NCI-H524 treated with DMSO at 0.1 percent for 48 hours (cell line): ENCODE measurements at regions not wholly inside any gene's neighbourhood (a gene's known extent, or its start where the extent isn't known, plus 50 kb on each side); places are given as distances from the start of the nearest gene placed in this dataset.

ENCODE experiments used
- DNase-seq: peaks from one replicate; lab custom pipeline; 2025; lab: John Stamatoyannopoulos, UW

DNA sequence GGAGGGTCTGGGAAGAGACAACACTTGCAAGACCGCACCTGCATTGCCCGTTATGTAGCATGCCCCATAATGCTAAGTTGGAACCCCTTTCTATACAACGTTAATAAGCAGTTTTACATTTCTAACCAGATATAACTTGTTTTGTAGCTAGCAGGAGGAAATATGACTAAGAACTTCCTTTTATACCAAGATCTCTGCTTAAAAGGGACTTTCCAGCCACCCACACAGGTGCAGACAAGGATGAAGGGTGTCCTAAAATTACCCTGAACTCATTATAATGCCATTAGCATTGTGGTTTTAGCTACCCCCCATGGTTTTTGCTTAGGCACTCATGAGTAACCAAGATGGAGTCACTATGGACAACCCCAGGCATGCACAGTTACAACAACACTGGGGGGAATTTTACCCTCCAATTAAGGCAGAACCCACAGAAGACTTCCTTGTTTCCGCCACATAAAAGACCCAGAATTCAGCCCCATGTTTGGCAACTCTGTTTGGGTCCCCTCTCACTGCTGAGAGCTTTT is 362.8 kb downstream of the CBLN2 start:
- DNase-seq = no peak

DNA sequence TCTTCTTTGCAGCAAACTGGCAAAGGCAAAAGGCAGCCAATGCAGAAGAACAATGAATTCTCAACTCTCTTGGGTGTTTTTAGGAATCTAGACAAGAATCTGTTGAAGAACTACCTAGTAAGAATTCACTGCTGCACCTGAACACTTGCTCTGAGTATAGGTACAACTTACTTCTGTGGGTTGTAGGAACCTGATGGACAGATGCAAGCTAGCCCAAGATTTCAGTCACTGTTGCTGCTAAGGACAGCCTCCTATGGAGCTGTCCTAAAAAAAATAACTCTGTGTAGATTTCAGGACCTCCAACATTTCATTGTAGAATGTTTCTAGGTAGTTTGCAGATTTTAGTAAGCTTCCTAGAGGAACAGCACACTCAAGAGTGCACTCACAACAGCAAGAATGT is 363.5 kb downstream of the CBLN2 start:
- no peak for DNase-seq

DNA sequence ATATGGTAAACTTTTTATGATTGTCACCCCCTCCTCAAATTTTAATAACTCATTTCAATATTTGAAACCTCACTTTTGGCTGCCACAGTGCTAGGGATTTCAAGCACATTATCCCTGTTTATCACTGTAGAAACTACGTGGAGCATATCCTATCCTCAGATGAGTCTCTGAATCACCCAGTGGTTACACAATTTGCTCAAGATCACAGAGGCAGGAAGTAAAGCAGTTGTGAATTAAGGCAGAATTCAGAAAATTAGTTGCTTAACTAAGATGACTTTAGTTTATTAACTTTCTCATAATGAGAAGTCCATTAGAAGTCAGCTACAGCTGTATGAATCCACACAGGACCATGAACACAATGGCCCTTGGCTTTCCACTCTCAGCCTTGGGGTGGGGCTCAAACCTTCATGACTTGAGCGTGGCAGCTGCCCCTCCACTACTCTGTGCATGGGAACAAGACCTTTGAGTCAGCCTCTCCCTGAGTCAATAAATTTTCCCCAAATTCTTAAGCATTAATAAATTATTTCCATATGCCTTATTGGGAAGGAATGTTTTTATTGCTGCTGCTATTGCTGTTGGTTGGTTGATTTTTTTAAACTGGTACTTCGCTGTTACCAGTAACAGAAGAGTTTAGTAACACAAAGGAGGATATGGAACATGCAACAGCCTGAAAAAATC is 369.0 kb downstream of the CBLN2 start:
- no peak for DNase-seq

DNA sequence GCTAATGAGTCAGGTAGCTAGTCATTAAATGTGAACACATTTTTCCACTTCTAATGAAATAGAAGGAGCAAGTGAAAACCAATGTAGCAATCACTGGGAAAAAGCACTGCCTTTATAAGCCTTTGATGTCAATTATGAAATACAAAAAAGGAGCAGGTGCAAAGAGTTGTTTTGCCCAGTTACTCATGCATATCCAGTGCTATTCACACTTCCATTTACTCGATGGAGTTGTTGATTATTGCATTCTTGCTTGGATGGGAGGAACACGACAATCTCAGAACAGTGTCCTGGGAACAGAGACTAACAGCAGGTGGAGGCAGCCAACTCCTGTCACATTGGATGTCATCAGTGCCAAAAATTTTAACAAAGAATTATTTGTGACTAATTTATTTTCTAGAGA is 372.5 kb downstream of the CBLN2 start:
- DNase-seq = no peak

DNA sequence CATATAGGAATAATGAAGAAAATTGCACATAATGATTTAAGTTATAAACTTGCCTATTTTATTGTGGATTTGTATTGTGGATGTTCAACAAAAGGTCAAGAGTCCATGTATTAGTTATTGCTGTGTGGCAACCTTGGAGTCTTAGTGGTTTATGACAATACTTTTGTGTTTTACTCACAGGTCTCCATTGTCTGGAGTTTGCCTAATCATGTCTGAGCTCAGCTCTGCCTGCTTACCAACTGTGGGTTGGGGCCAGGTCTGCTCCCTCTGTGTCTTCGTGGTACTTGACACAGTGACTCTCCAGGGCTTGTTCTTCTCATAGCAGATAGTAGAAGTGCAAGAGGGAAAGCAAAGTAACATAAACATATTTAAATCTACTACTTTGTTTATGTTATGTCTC is 382.5 kb downstream of the CBLN2 start:
- no peak for DNase-seq

DNA sequence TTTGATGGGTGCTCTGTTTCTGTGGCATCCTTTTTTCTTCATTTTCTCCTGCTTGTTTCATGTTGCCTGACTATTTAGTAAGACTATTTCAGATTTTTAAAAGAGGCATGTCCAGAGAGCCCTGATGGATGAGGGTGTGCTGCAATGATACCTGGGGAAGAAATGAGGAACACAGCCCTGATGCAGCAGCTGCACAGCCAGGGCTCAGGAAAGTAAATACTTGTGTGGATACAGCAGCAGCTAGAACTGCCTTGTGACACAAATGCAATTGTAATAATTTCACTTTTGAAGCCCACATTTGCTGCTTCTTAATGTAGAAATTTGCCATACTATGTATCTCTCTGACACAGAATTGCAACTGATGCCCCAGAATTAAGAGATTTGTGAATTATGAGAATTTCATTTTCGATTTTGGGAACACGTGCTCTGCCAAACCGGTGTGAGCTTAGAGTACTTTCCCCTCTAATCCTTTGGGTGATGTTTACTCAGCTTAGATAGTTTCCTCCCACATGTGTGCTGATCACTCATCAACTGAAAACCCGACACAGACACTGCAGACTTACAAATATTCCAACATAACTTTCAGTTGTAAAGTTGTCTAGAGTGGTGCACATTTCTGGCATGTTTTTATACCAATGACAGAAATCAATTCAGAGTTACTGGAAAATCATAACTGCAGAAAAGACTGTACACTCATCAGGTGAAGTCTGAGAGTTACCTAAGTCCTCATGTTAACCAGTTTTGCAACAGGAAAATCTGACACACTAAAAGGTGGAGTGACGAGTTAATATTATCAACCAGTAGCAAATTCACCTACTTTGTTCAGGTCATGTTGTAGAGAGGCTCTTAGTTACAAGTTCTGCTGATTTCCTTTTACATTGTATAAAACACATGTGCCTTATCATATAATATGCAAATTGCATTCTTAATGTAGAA is 383.4 kb downstream of the CBLN2 start:
- DNase-seq = no peak

DNA sequence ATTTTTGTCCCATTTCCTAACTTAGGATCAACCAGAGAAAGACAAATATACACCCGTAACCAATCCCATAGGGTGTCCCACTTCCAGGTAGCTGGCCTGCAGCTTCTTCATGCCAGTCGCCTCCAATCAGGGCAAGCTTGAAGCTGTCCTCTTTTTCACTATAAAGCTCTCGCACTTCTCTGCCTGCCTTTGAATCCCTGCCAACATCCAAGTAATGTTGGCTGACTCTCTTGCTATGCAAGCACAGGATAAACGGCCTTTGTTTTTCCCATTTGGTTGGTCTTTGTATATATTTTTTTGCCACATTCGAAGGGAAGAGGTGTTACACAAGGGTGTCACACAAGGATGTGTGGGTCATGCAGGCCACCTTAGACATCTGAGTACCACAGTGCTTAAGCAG is 388.8 kb downstream of the CBLN2 start:
- no peak for DNase-seq

DNA sequence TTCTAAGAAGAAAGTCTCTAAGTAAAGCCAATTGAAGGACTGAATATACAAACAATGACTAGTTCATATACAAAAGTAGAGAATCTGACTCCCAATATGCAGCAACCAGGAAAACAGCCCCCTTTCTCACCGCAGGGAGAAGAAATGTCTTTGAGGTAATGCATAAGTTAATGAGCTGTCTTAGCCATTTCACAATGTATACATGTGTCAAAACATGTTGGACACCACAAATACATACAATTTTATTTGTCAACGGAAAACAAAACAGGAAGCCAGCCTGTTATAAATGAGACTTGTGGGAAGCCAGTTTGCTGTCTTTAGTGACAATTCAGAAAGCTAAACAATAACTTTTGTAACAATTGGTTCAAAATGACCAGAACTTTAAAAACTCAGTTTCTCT is 389.2 kb downstream of the CBLN2 start:
- DNase-seq = no peak

DNA sequence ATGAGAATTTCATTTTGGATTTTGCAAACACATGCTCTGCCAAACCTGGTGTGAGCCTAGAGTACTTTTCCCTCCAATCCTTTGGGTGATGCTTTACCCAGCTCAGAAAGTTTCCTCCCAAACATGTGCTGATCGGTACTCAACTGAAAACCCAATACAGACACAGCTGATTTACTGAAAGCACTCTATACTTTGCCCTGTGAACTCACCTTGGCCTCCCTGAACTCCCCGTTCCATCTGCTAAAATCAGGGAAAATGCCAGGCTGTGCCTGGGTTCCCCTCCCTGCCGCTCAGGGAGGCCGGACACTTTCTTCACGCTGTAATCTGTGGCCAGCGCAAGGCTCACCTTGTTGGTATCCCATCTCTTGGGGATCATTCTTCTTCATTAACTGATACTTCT is 391.2 kb downstream of the CBLN2 start:
- DNase-seq = no peak

DNA sequence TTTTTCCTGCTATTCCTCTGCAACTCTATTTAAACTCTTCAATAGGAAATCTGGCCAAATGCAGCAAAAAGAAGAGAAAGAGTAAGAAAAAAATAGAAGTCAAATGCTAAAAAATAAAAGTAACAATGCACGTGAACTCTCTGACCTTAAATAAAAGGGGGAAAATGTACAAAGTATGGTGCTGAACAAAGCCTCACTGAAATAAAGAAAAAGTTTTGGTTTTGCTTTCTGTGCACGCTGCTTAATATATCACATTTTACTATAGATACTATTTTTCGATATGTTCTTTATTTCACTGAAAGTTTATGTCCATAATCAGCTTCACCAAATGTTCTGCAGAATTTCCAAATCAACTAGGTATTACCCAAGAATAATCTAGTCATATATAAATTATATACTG is 396.3 kb downstream of the CBLN2 start:
- no peak for DNase-seq

DNA sequence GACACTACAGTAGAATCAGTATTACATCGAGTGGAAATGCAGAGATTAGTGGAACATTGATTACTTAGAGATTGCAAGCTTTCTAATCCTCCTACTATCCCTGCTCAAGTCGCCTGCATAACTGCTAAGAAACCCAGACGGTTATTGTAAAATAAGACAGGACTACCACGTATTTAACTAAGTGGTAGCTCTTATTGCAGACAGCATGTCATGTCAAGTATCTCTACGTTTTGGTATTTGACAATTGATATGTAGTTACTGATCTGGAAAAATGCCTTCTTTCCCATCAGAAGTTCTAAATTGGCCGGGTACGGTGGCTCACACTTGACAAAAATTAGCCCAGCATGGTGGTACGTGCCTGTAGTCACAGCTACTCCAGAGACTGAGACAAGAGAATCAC is 404.1 kb downstream of the CBLN2 start:
- no peak for DNase-seq

DNA sequence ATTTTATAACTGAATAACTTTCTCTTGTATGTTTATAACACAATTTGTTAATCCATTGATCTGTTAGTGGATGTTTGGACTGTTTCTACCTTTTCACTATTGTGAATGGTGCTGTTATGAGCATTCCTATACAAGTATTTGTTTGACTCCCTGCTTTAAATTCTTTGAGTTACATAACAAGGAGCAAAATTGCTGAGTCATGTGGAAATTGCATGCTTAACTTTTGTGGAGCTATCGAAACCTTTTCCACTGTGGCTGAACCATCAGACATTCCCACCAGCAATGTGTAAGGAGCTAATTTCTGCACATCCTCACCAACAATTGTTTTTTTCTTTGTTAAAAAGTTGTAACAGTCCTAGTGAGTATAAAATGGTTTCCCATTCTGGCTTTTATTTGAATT is 415.5 kb downstream of the CBLN2 start:
- no peak for DNase-seq

DNA sequence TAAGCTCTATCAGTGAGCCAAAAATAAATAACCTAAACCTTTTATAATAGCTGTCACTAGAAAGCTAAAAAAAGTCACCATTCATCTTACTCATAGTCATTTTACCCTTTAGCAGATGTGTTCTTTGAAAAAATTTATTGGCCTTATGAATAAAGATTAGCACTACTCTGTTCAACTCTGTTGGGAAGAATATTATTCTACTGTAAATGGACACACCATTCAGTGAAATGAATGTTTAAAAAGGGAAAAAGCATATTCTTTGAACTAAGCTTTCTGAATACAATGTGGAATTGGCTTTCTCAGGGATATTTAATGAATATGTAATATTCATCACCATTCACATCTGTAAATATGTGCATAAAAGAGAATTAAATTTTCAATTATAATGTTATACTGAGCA is 422.0 kb downstream of the CBLN2 start:
- no peak for DNase-seq

DNA sequence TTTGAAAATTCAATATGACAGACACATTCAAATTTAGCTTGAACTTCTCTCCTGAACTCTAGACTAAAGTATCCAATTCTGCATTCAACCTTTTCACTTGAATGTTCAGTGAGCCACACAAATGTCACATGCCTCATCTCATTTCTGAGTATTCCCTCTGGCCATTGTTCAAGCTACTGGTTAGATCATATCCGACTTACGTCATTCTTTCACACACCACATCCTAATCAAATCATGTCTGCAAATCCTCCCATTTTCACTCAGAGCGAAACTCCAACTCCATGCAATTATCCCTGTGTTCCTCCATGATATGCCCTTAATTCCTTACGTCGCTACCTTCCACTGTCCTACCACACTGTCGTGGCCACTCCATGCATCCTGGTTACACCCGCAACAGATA is 425.1 kb downstream of the CBLN2 start:
- no peak for DNase-seq

DNA sequence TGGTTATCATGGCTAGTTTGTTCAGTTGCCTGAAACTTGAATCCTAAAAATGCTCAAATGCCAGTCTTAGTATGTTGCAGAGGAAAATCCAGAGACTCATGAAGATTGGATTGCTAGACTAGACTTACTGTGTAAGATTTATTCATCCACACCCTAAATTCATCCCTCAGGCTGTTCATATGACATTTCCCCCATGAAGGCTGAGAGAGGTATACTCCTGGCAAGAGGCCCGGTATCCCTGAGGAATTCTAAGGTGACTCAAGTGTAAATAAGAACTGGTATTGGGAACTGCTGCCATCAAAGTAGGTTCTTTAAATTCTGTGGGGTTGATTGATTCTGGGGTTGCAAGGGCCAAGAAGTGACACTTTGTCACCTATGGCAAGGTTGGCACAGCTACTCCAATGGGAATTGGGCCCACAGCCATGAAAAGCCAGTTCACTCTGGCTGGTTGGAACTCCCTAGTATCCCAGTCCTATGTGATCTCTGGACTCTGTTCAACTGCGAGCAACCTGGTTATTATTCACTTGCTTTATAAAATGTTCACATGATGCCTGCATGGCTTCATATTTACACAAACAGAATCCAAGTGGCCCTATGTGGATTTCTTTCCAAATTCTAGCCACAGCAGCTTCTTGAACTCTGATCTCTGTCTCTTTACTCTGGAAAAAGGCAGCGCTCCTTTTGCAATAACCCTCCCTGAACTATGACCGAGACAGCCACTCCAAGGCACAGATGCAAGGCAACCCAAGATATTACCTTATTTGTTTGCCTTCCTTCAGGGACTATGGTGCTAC is 429.1 kb downstream of the CBLN2 start:
- DNase-seq = no peak

DNA sequence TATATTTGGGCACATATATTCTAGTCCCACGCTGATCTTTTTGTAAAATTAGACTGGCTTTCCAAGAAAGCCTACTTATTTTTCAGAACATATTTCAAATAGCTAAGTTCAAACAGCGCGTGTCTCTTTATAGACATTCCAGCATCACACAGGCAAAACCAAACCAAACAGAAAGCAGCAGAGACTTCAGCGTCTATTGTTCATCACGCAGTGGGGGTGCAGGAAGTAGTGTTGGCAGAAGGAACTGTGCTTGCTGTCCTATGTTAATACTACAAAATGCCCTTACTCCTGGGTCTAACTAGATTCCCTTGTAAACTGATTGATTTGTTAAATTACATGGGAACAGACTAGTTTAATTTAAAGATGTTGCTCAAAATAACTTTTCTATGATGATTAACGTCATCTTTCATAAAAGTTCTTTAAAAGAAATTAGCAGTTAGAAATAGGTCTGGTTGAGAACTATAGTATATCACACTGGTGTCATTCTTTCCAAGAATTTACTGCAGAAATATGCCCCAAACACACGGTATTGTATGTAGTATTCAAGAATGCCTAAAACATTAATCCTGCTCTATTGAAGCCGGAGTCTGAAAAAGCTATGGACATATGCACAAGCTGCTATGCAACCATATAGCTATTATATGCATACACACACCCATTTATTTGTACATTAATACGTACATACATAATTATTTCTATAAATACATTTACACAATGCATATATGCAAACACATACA is 436.3 kb downstream of the CBLN2 start:
- no peak for DNase-seq

DNA sequence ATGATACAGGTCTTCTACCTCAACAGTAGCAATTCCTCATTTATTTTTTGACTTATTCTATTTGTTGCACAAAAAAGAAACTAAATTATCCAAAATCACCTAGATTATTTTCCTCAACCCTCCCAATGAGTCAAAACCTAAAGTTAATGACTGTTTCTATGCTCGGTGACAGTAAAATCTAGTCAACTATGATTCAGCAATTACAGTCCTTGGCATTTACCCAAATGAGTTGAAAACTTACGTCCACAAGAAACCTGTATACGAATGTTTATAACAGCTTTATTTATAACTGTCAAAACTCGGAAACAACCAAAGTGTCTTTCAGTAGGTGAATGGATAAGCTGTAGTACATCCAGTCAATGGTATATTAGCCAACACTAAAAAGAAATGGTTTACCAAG is 439.3 kb downstream of the CBLN2 start:
- no peak for DNase-seq

DNA sequence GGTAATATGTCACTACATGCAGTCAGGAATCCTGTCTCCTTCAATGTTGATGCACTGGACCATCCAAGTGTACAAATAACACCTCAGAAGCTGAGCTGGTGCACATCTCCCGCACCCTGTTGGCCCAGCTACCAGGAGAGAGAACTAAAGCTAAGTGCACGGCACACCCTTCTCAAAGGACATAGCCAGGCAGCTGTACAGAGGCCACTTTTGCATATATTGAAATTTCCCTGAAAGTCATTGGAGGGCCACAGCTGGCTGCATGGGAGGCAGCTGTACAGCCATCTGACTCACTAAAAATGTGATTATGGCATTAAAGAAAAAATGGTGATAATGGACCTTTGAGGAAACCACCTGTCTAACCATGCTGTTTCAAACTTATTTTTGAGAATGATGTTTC is 441.7 kb downstream of the CBLN2 start:
- DNase-seq = no peak

DNA sequence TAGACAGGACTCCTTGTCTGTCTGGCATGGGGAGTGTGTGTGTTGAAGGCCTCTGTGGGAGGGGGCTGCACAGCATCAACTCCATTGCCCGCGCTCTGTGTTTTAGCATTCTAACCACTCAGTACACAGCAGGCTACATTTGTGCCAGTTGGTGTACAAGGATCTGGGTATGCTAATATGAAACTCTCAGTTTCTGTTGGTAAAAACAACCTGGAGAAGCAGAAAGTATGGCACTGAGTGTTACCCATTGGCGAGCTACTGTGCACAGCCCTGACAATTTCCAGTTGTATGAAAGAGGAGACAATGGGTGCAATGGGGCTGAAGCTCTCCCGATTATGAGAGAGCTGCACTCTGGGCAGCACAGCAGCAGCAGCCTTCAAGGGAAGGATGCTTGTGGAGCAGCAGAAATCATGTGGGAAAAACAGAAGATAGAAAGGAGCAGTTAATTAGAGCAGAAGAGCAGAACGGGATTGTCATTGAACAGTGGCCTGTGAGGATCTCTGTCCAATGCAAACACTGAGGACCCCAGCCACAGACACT is 443.6 kb downstream of the CBLN2 start:
- DNase-seq = no peak

DNA sequence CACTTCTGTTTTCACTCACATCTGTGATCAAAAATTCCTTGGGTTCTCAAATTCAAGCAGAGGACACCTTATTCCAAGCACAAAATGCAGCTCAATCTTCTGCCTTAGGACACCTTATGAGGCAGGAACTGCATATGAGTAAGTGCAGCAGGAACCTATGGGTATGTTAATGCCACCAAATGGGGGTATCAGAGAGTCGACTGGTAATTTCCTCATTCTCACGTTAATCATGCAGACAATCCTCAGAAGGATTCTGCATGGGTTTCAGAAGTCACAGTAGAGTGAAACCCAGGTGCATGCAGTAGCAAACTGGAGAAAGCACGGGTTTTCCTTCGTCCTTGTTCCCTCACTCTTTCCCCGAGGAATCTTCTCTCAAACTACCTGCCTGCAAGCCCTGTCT is 452.8 kb downstream of the CBLN2 start:
- DNase-seq = no peak

DNA sequence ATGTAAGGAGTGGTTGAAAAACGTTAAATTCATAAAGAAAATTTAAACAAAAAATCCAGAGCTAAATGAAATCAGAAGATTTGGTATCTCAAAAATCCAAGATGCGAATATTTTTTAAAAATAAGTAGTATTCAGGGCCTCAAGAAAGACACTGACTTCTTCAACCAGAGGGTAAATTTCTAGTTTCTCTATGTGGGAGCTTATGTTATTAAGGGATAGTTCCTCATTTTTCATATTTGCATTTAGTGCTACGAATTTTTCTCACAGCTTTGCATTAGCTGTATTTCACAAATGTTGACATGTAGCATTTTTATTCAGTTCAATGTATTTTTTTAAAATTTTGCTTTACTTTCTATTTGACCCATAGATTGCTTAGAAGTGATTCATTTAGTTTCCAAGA is 454.7 kb downstream of the CBLN2 start:
- DNase-seq = no peak

DNA sequence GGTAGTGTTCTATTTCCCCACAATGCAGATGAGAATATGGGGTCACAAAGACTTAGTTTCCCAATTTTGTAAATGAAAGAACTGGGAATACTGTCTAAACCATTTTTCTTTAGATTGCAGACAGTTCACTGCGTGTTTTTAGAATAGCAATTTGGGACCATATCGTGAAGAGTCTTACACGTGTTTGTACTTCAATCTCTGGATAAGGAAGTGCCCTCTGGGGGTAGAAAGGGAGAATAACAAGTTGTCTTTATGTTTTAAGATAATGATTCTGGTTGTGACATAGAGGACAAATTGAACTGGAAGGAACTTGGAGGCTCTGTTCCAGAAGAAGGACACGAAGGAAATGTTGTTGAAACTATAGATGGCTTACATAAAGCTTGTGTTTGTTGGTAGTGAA is 457.7 kb downstream of the CBLN2 start:
- DNase-seq = peak; percentile 28
